ENCODE measurements at regions not wholly inside any gene's neighbourhood (a gene's known extent, or its start where the extent isn't known, plus 50 kb on each side); places are given as distances from the start of the nearest gene placed in this dataset.

DNA sequence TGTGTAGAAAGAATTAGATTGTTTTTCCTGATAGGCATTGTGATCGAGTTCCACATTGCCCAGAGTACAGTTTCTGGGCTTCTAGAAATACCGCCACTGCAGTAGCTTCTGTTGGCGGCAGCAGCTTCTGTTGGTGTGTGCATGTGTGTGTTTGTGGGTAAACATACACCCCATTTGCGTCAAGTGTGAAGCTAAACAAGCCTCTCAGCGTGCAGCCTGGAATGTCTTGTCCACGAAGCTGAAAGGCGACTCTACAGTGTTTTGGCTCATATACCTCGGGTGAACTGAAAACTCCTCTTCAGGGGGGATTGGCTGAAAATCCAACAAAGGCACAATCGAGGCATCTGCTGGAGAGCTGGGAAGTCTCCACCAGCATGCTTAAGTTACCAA, 112.0 kb upstream of the E2F8 start:
- DNase-seq, result no peak

DNA sequence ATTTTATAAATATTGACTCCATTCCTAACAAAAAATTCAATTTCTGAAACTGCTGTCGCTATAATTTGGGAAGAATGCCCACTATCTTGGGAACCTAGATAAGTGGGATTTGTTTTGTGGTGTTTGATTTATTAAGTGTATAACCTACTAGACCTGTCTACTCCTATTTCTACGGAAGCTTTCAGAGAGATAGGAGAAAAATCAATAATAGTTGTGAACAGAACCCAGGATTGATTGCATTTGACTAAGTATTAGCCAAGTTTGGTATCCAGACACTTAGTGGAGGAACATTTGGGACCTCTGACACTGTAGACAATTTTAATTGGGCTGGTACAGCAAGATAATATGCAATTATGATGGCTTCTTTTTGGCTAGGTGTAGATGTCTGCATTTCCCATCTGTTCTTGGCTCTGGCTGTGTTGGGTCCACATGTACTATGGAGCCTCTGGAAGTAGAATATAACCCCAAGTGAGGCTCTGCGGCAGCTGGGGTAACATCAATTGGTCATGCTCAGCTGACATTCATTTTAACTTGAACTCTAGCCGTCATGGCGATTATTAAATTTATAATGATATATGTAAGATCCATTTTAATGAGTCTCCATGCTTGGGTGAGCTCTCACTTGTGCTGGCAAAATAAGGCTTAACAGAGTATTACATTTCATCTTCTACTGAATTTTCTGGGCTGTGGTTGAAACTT, 111.5 kb upstream of the E2F8 start:
- no peak for DNase-seq

DNA sequence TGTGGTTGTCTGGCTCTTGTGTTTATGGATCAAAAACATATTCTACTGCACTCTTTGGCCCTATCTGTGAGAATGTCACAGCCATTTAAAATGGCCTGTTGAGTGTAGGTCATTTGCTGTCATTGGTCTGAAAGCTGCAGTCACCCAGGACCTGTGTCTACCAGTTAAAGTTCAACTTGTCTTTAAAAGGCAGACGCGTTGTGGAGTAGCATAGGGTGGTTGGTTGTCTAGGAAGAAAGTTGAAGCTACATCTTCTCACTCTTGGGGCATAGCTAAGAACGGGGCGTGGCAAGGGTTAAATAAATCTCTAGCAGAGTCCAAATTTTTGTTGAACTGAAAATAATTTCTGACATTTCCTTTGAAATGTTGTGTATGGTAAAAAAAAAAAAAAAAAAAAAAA, 110.7 kb upstream of the E2F8 start:
- no peak for DNase-seq

DNA sequence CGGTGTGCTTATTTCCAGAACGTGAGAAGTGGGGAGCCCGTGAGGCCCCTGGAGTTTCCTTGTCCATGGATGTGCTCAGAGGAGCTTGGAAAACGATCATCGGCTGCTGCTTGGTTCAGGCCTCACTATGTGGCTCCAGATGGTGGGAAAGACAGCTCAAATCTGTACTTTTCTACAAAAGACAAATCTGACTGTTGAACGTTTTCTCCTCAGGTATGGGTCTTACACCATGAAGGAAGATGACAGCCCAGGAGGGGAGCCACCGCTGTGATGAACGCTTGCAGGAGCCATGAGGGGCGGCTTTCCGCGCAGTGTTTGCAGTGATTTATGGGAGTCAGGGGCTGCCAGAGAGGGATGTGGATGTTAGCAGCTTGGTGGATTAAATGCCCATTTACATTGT, 109.4 kb upstream of the E2F8 start:
- no peak for DNase-seq

DNA sequence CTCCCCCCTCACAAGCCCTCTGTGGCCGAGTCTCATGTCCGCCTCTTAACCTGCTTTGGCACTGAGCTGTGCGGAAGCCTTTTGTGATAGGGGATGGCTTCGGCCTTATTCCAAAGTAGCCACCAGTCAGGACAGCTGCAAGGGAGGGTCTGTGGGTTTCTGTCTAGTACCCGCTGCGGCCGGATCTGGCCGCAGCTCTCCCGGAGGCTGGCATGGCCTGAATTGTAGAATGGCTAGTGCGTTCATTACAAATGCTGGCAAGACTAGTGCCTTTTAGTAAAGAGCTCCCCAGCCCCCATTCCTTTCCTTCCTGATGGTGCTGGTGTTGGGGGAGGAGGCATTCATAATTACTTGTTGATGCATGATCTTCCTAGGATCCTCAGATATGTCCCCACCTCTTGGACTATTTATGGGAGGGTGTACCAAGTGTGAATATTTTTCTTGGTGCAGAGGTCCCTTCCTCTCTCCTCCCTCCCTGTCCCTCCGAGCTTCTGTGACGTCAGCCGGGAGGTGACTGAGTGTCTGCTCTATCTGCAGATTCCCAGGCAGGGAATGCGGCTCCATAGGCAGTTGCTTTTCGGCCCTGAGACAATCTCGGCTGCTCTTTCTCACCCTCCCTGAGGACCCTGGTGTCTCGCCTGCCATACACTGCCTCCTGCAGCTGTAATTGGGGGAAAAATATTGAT, 108.7 kb upstream of the E2F8 start:
- DNase-seq, result no peak

DNA sequence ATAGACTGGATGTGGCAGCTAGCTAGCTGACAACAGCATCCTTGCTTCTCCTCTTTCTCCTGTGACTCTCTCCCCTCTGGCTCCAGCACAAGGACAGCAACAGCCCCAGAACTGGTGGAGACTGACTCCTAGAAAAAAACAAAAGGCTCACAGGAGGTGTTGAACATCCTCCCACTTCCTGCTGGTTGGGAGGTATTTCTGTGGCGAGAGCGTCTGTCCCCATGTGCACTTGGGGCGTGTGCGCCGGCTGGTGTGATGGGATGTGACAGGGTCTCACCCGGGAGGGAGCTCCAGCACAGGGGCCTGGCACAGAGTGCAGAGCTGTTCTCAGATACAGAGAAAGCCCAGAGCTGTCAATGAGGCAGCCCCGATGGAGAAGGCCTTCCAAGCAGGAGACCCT, 107.2 kb upstream of the E2F8 start:
- no peak for DNase-seq

DNA sequence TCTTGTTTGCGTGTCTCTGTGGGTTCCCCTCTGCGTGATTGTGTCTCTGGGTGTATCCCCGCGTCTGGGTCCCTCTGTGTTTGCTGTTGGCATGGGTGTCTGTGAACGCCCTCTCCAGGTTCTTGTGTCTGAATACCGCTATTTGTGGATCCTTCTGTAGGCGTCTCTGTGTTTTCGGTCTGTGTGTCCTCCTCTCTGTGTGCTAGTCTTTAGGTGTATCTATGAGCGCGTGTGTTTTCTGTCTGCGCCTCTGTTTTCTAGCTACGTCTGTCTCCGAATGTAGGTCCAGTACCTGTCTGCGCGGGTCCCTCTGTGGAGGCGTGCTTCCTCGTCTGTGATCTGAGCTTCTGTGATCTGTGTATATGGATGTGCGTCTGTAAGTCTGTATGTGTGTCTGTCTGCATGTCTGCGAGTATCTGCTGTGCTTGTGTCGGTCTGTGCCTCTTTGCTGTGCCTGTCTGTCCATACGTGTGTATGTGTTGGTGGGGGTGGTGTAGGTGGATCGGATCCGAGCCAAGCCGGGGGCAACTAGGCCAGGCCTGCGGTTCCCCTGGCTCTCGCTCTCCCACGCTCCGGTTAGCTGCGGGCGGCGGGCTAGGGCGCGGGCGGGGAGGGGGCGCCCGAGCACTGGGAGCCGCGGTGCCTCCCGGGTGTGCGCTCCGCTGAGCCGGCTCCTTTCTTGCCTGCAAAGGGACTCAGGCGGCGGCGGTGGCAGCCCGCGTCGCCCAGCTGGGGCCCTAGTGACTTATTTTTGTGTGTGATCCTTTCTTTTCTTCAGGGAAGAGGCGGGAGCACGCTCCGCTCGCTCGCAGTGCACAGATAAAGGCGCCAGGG, 105.3 kb upstream of the E2F8 start:
- DNase-seq, result no peak

DNA sequence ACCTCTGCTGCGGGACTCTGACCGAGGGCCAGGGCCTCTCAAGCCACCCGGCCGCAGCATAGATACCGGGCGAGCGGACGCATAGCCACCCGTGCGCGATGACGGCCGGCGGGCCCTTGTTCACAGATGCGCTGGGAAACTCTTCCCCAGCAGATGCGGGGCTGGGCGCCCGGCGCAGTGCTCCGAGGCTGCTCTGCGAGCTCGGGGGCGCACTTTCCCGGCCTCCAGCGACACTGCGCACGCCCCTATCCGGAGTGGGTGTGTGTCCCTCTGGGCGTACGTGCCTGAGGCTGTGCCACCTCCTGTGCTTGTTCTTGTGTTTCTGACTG, 104.7 kb upstream of the E2F8 start:
- no peak for DNase-seq

DNA sequence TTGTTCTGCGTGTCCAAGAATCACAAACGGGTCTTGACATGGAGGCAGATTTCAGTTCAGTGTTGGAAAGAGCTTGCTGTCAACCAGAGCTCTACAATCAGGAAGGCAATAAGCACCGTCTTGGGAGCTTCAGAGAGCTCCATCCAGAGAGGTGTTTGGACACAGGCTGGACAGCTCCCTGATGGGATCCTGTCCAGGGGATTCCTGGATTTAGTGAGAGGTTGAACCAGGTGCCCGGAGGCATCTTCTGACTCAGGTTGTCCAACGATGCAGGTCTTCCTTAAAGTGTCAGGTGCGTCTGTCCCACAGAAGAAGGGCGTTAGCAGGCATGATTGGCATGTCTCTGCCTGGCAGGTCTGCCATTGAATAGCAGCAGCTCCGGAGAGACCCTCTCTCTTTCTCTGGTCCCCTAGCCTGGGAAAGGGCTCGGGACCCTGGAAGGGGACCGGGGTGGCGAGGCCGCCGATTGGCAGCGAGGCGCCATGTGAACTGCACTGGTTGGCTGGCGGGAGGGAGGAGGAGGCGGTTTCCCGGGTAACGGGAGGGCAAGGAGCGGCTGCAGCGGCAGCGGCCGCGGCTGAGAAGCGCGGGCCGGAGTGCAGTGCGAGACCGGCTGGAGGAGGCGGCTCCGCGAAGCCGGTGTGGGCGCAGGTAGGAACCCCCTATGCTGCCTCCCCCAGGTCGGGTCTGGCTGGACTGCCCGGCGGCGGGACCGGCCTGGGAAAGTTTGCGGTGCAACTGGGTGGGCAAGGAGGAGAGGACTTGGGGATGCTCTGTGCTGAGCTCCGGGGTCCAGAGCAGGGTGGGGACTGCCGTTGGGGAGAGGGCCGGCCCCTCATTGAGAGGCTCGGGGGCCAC, 104.1 kb upstream of the E2F8 start:
- DNase-seq, result no peak

DNA sequence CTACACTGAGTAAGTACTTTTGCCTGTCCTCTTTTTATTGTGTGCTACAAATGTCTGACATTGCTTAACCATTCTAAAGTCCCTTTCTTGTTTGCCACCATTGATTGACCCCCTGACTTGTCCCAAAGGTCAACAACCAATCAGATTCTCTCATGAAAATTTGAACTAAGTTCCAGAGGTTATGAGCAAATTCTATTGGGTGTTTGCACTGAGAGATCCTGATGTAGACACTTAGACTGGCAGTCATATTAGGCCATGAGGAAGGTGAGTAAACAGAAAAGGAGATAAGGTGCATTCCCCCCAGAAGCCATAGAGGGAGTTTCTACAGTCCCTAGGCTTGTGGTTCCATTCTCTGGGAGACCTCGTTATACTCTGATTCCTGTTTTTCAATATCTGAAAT, 101.3 kb upstream of the E2F8 start:
- DNase-seq, result no peak

DNA sequence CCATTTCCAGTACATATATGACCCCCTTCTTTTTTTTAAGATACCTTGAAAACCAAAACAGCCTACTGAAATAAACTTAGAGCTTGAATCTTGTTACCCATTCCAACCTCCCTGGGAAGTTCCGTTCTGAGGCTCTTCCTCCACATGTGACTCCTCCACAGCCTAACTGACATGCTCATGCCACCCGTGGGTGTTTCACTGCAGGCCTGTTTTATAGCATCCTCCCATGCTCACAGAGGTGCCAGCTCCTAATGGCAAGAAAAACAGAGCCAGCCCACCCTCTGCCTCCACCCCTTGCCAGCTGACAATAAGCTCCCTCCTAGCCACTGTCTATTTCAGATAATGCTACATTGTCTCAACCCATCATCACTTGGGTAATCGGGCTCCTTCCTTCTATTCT, 97.6 kb upstream of the E2F8 start:
- DNase-seq, result no peak

DNA sequence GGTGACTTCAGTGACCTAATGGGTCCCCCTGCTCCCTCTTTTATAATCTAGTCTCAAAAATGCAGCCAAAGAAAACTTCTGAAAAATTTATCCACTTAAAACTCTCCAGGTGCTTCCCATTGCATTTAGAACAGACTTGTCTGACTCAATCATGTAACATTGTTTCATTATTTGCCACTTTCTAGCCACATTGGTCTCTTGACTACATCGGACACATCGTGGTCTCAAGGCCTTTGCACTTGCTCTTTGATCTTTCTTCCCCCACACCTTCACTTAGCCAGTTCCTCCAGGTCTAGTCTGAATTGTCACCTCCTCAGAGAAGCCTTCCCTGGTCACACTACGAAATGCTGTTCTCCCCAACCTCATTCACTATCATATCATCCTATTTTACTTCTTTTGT, 97.0 kb upstream of the E2F8 start:
- no peak for DNase-seq

DNA sequence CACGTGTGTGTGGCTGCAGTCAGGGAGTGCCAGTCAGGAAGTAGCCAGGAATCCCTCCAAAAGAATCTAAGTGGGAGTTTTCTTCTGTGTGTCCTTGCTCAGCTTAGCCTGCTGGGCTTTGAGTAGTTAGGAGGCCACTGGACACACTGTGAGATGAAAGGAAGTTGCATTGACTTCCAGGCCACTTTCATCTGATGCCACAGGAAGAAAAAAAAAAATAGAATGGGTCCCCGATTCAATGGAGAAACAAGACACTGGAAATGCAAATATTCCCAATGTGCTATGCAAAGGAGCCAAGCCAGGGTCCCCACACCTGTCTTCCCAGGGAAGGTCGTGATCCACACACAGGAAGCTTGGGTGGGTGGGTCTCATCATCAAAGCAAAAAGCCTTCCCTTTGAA, 95.6 kb upstream of the E2F8 start:
- DNase-seq, result no peak

DNA sequence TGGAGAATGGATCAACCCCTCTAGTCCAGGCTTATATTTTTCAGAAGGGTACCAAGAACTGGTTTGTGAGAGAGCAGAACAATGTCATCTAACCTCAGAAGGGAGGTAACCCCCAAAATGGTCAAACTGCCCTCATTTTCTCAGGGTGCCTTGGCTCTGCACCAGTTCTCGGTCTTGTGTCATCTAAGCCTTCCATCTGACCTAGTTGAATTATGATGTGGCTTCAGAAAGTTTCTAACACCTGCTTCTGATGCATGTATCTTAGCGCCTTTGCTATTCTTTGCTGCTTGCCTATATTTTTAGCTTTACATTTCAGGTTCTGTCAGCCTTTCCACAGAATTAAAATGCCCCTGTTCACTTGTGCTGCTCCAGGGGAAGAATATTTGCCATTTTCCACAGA, 91.7 kb upstream of the E2F8 start:
- no peak for DNase-seq

DNA sequence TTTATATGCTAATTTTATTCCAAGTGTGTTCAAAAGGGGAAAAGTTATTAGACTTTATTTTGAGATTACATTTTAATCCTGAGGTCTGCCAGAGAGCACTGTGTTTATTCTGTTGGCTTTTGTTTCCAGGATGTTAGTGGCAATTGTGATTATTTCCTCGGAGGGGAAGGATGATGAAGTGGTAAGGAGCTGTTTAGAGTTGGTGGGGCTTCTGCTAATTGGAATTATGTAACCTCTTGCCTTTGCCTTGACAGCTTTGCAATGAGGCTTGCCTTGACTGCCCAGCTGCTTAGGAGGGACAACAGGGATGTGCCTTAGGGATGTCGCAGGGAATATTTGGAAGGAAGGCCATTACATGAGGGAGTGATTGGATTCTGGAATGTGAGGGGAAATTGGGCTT, 89.7 kb upstream of the E2F8 start:
- DNase-seq, result no peak

DNA sequence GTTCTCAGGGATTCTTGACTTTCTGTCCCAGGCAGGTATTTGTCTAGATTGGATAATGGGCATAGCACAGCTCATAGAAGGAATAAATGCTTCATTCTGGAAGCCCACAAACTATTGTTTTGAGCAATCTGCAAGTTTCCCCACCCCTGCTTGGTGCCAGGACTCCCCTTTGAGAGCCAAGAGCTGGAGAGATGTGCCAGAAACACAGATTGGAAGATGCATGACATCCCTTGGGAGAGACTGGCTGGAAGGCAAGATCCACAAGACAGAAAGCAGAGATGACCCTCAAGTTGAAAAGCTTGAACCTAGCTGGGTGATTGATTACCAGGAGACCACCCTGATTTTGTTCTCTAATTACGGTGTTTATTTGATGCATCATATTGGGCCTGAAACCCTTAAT, 89.2 kb upstream of the E2F8 start:
- DNase-seq, result no peak

DNA sequence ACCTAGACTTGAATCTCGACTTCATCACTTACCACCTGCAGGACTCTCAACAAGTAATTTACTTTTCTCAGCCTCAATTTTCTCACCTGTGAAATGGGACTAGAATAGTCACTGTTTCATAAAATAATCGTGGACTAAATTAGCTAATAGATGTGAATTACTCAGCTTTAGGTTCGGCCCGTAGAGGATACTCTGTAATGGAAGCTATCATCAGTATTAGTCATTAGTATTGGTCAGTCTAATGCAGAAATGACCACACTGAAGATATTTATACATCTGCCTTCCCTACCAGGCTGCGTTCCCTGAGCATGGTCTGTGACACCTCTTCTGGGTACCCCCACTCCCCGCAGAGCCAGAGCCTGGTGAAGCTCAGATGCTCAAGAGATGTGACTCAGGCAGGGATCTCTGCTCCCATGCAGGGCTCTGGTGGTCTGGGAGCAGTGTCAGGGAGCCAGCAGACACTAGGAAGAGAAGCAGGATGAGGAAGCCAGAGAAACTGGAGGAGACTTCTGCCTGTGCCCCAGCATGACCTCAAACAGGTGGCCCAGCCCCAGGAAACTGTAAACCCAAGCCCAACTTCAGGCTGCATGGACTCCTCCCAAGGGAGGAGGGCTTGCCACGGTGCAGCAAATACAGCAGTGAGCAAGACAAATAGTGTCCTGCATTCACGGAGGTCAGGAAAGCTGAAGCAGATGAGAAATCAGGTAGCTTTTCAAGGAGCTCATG, 88.0 kb upstream of the E2F8 start:
- DNase-seq, result no peak

DNA sequence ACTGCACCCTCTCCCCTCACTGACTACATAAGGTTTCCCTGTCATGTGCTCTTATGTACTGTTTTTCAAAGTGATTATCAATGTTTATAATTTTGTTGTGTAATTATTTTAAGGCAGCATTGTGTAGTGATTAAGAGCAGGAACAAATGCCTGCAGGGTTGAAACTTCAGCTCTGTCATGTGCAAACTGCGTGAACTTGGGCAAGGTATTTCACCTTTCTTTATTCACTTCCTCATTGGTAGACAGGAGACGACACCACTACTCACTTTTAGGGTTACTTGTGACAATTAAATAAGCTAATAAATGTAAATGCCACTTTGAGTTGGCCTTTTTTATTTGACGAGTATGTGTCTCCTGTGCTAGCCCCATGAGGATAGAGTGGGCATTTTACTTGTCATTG, 86.5 kb upstream of the E2F8 start:
- DNase-seq, result no peak

DNA sequence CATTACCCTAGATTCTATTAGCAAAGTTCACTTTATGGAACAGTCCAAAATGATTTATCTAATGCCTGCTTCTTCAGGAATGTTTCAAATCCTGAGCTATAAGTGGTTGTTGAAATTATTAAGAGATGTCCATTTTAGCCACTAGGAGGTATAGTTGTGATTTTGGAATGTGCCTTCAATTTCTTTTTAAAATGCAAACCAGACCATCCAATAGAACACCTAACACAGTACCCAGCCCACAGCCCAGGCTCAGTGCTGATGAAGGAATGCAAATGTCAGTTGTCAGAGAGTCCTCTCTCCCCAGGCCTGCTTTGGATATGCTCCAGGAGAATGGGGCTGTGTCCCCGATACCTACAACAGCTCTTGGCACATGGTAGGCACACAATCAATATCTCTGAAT, 85.8 kb upstream of the E2F8 start:
- no peak for DNase-seq

DNA sequence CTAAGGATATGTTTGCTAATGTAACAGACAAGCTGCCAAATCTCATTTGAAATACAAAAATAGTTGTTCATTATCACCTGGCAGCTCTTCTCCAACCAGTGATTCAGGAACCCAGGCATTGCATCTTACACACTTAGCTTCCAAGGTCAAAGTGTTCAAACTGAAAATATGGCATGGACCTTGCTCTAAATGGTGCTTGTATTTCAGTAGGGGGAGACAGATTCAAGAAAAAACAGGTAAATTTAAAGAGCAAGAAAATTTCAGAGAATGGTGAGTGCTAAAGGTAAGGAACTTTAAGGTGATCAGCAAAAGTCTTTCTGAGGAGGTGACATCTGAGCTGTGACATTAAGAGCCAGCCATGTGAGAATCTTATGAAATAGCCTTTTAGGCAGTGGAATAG, 82.8 kb upstream of the E2F8 start:
- no peak for DNase-seq

DNA sequence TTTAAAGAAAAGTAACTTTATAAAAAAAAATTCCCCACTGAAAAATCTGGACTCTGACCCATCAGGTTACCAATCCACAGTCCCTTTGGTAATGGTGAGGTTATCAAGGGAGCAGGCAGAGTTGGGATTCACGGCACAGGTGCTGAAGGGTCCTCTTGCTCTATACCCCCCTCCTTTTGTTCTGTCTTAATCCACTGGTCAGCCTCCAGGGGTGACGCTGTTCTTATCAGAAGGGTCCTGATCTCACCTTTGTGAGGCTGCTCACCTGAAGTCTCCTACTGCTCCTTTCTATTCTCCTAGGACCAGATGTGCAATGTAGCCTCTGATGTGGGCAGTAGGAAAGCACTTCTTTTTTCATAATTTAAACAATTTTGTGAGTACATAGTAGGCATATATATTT, 80.6 kb upstream of the E2F8 start:
- DNase-seq, result no peak

DNA sequence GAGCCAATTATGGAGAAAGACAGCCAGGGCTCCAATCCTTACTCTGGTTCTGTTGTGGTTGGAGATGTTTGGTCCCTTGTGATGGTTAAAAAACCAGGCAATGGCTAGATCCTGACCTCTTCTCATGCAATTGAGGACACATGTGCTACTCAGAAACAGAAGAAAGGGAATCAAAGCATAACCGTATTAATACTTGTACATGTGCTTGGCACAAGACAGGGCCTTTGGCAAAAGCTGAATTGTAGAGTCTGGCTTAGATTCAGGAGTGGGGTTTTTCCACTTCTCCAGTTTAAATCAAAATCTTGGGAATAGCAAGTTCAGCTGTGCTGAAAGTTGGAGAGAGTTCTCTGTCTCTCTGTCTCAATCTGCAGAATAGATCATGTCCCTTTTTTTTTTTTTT, 80.1 kb upstream of the E2F8 start:
- DNase-seq, result no peak

DNA sequence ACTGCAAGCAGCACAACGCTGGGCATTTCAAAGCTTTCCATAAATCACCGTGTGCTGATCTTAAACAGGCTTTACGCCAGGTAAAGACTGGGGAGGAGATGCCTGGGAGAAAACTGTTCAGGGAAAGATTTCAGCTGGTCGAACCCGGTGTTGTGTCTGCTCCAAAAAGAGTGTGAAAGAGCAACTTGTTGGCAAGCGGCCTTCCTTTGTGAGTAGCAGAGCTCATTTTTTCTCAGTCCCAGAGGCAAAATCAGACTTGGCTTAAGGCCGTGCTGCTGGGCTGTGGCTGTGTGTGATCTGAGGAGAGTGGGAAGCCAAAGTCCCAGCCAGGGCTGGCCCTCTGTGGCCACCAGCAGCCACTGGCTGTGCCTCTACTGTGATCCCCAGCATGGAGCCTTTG, 75.7 kb upstream of the E2F8 start:
- DNase-seq, result no peak

Data from CD4-positive, alpha-beta T cell treated with Interleukin-17A for 1 hour (primary cell).